GM19035 (cell line): ENCODE measurements at regions not wholly inside any gene's neighbourhood (a gene's known extent, or its start where the extent isn't known, plus 50 kb on each side); places are given as distances from the start of the nearest gene placed in this dataset.

Source experiments
- ATAC-seq: cut with Tn5 transposase; IDR thresholded peaks from one replicate; pipeline ENCODE4 v1.9.1; 2021; ENCODE audit not compliant: unreplicated experiment

DNA sequence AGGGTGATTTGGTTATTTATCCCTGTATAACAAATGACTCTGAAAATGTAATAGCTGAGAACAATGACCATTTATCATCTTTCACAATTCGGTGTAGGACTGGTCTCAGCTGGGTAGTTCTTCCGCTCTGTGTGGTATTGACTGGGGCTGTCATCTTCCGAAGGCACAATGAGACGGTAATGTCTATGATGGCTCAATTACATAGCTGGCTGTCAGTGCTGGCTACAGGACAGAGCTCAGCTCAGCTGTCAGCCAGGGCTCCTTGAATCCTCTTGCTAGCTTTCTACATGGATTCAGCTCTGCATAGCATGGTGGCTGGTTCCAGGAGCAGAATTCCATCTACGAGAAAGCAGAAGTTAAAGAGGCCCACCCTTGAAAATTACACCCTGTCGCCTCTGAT lies 483.8 kb downstream of the TDRD15 start:
- ATAC-seq = no peak

DNA sequence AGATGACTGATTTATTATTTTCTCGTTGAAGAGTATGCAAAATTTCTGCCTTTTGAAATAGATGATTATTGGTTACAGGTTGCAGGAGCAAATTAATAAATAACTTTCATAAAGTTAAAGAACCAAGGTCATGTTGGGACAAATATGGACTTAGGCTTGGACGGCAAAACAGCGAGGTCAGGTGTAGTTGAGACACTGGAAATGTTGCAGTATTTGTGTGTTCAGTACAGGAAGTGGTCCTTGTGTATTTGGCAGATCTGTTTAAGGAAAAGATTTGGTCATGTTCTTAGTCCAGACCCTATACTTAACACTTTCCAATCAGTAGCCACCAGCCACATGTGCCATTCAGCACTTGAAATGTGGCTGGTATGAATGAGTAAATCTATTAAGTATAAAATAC lies 486.5 kb downstream of the TDRD15 start:
- ATAC-seq = no peak

GRCh38 chr2:21617885-21618434 lies 494.2 kb downstream of the TDRD15 start:
- ATAC-seq = no peak

GRCh38 chr2:21620771-21621170 lies 497.0 kb downstream of the TDRD15 start:
- ATAC-seq = no peak

DNA sequence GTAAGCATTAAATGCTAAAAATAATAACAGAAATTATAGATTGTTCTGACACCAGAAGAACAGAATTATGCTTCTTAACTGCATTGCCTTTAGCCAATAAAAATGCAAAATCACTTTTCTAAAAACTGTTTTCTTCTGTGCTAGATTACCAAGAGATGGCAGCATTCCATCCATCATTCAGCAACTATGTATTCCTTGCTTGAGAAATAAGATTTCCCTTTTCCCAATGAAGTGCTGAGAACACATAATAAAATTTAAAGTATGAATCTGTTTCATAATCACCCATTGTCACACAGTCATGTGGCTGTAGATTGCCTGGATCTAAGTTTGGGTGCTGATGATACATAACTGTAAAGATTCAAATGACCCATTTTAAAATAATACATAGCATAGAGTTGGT lies 504.2 kb downstream of the TDRD15 start:
- no peak for ATAC-seq

DNA sequence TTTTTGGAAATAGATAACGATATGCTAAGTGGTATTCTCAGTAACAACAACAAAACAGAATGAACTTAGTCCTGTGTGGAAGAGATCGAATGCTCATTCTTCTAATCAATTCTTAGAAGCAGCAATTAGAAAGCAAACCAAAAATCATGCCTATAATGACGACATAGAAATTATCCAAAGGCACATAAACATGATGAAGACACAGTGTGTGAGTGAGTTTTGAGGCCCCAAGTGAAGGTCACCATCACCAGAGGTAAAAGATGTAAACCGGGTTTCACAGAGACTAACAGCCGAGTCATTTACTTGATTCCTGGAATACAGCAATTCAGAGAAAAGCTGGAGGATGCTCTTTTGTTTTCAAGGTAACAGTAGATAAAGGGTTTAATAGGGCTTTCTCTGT lies 509.2 kb downstream of the TDRD15 start:
- ATAC-seq = no peak

DNA sequence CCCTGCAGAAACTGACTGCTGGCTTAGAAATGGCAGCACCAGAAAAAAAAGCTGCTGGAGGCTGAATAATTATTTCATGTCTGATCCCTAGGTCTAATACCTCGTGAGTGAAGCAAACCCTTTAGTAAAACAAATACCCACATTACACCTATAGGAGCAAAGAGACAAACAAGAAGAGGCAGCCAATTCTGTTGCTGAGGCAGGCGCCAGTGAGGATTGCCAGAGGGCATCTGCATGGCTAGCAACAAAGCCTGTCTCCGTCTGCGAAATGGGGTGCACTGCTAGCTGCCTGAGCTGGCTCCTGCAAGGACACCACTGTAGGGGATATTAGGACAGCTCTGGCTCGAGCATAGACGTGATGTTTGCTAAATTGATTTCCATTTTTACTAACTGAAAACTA lies 509.7 kb downstream of the TDRD15 start:
- no peak for ATAC-seq

DNA sequence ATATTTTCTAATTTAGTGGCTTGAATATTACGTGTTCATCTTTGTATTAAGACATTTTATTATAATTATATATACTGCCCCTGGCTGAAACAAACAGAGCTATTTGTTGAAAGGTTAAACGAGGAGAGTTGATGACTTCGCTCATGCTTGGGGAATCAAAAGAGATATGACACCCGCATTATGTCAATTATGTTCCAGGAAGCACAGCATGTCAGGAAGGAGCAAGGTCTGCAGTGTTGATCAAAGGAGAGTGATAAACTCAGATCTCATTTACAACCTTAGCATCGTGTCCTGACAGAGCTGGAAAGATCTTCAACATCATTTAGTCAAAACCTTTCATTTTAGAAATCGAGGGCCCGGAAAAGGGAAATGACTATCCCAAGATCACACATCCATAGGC lies 510.1 kb downstream of the TDRD15 start:
- ATAC-seq = no peak

DNA sequence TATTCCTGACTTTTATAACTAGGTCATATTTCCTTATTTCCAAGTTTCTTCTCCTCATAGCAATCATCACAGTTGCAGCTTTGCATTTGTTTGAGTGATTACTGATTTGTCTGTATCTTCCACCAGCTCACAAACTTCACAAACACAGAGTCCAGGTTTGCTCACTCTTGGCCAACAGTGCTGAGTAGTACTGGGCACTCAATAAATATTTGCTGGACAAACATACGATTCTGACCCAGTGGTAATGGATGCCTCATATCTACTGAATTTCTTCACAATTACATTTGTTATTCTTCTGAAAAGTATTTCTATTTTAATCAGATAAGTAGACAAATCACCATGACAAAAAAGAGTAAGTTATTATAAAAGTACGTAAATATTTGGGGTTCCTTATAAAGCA lies 516.3 kb downstream of the TDRD15 start:
- ATAC-seq = no peak

DNA sequence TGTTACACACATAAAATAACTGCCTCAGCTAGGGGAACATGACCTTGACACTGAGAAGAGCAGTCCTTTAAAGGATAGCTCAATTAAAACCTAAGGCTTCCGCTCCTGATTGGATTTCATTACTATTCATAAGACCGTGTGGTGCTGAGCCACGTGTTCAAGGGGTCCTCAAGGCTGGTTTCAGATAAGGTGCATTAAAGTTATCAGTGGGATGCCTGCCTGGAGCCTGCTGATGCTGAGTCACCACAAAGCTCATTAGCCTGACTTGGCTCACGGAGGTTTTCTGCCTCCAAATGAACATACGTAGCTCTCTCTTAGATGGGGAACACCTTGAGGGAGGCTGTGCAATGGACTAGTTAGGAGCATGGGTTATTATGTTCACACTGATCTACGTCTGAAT lies 518.9 kb downstream of the TDRD15 start:
- ATAC-seq = no peak

- ATAC-seq = no peak
Measured at GRCh38 chr2:21643180-21643579, 519.4 kb downstream of the TDRD15 start.

- no peak for ATAC-seq
Measured at GRCh38 chr2:21644266-21644665, 520.5 kb downstream of the TDRD15 start.

GRCh38 chr2:21646345-21646744 lies 522.6 kb downstream of the TDRD15 start:
- no peak for ATAC-seq

DNA sequence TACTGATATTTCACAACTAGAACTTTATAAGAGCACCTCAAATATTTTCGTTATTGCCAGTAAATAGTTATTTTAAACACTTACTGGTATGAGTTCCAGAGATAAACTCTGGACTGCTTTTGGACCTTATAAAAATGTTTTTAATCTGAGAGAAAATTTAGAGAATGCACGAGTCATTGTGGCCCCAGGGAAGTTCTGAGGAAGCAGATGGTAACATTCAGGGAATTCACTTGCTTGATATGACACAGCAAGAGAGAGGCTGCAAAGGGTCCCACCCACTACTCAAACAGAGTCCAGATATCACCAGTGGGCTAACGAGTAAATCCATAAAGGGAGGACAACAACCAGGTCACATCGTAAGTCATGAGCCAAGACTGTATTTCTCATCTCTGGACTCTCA lies 526.8 kb downstream of the TDRD15 start:
- no peak for ATAC-seq

DNA sequence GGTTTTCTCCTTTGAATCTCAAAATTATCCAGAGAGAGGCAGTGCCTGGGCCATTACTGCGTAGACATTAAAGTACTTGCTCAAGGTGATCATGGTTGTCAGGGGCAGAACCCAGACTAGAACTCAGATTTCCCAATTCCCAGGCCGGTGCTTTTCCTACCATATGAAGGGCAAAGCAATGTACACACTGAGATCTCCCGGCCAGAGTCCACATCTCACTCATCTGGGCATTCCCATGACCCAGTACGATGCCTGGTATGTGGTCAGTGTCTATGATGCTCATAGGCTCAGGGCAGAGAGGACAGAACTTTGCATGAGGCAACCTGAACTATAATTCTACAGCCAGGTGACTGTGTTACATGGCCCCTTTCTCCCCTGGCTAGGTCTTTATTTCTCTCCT lies 531.4 kb downstream of the TDRD15 start:
- ATAC-seq = no peak

GRCh38 chr2:21656330-21657075 lies 532.7 kb downstream of the TDRD15 start:
- ATAC-seq = no peak

DNA sequence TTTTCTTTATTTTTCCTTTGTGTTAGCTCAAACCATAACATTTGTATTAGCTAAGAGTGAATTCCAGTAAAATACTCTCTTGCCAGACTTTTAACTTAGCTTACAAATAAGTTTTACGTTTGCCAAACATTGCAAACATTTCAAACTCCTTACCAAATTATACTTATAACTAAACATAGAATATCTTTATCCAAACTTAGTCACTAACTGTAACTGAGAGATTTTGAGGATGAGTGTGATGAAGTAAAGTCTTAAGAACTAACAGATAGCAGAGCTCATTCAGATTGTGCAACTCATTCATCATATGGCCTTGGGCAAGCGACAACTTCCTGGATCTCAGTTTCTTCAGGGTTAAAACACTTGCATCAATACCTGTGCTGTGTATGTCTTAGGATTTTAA lies 533.7 kb downstream of the TDRD15 start:
- ATAC-seq = no peak

DNA sequence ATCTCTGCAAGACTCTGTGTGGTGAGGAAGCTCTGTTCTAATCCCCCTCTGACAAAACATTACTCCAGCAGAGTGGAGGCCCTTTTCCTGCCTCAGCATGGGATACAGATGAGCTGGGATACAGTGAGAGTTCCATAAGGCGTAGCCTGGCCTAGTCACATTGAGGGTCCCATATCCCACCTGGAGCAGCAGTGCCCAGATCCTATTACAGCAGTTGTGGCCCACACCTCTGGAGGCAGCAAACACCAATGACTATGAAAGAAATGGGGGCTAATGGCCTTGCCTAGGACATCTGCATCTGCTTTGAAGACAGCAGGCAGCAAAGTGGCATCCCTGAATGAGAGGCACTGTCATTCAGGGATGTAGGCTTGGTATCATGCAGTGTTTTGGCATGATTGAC lies 534.5 kb downstream of the TDRD15 start:
- ATAC-seq = no peak

GRCh38 chr2:21658907-21659477 lies 535.2 kb downstream of the TDRD15 start:
- ATAC-seq = no peak

GRCh38 chr2:21664083-21664482 lies 540.3 kb downstream of the TDRD15 start:
- no peak for ATAC-seq

DNA sequence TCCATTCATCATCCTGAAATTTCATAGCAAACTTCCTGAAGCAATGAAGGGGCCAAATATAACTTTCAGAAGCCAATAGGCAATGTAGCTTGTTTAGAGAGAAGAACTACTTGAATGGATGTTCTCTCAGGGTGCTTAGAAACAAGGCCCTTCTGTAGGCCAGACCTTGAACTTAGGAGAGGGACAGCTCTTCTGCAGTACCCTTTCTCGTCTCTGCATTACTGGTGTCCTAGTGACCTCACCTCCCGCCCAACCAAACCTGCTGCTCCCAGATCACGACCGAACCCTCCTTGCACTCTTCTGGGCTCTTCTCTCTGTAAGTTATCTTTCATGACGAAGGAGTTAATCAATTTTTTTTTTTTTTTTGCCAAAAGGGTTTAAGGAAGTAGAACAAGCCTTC lies 543.9 kb downstream of the TDRD15 start:
- no peak for ATAC-seq

- no peak for ATAC-seq
Measured at GRCh38 chr2:21668078-21668710, 544.4 kb downstream of the TDRD15 start.
